Body of pancreas (tissue), 4 donors: ENCODE measurements at regions not wholly inside any gene's neighbourhood (a gene's known extent, or its start where the extent isn't known, plus 50 kb on each side); places are given as distances from the start of the nearest gene placed in this dataset.

Source experiments
- ATAC-seq: fragments of 150-250 bp; one replicate; pipeline ENCODE4 v1.9.1; 2016
- DNase-seq, 4 donors: peaks; one replicate each; pipeline ENCODE4 v3.0.0-alpha.2; 2019
- H3K27ac ChIP-seq, 4 donors: fragments of 200-600 bp; sonication (generic); 1 replicate in 3 of 4; 2 replicates in 1 of 4; pipeline versions ENCODE4 v1.5.1 to v1.6.1; 2016 to 2019; ENCODE audit warnings: mild to moderate bottlenecking in 1 of 4, mixed read lengths in 1 of 4, moderate library complexity in 1 of 4
- H3K27me3 ChIP-seq, 2 donors: fragments of 200-600 bp; sonication (generic); one replicate each; pipeline ENCODE4 v1.6.0; 2016; ENCODE audit warnings: mild to moderate bottlenecking in 1 of 2
- H3K36me3 ChIP-seq, 2 donors: fragments of 200-600 bp; sonication (generic); replicated peaks in 1 of 2; 2 replicates each; pipeline ENCODE4 v1.5.1; 2016; ENCODE audit warnings: low read depth in 2 of 2; ENCODE audit not compliant: insufficient read depth in 1 of 2
- H3K4me1 ChIP-seq: fragments of 200-600 bp; sonication (generic); one replicate; pipeline ENCODE4 v1.6.0; 2016
- H3K4me3 ChIP-seq, 2 donors: fragments of 200-600 bp; sonication (generic); 1 replicate in 1 of 2; 2 replicates in 1 of 2; pipeline ENCODE4 v1.5.1; 2016 to 2019
- H3K9me3 ChIP-seq, 3 donors: fragments of 200-600 bp; sonication (generic); 1 replicate in 2 of 3; 2 replicates in 1 of 3; pipeline ENCODE4 v1.5.1; 2016
- POLR2A ChIP-seq, 3 donors: fragments of 450-650 bp; IDR thresholded peaks; one replicate each; pipeline ENCODE4 v1.6.1; 2016; ENCODE audit warnings: antibody characterized with exemption in 3 of 3, mild to moderate bottlenecking in 2 of 3
- WGBS, 2 donors: methylation state at CpG; one replicate each; pipeline ENCODE4 v1.1.5; 2017; 5-methylcytosine and 5-hydroxymethylcytosine counted together
- intact Hi-C: fragments of 100-400 bp; cut with DNase I; formaldehyde crosslinking; loops from one replicate; pipeline ENCODE4 v1.15.1; 2023
- TF ChIP-seq, protein P1 (sequence below), 7 experiments: fragments of 450-650 bp in 4 of 7; fragments of 200-600 bp in 3 of 7; sonication (generic) in 3 of 7; IDR thresholded peaks; one replicate each; pipeline ENCODE4 v1.5.1; 2016 to 2019; ENCODE audit warnings: antibody characterized with exemption in 7 of 7

DNA sequence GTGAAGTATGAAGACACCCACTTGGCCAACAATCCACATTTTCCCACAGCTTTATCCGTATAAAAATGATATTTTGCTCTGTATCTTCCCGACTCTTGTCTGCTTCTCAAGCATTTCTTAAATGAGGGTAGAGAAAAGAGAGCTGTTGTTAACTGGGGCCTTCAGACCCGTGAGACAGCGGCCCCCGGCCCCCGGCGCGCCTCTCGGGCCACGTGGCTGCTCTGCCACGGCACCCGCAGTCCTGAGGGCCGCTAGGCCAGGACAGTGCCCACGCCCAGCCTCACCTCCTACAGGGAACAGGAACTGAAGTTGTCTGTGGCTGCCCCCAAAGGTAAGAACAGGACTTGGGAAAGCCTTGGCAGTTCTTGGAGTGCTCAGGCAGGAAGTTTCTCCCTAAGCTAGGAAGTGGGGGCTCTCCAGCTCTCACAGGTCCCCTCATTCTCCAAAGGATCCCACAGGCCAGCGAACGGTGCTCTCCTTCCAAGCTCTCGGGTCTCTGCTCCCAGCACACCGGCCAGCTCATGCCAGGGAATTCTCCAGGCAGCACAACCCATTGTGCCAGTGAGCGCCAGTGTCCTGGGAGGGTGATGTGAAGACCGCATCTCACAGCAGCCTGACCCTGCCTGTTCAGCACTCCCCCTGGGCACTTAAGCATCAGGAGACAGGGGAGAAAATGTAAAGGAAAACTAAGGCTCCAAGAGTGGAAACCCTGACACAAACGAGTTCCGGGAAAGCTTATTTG, 230.3 kb upstream of the PFKP start:
- no peaks in the 10 kb centered on the region for H3K36me3 ChIP-seq
- no peaks in the 10 kb centered on the region for H3K27me3 ChIP-seq
- intact Hi-C loops = no loop called here
- no peaks in the 10 kb centered on the region for H3K4me1 ChIP-seq
- DNase-seq (no peak), ATAC-seq (no peak)
- no peak overlapping the region for H3K4me3 ChIP-seq
- H3K9me3 ChIP-seq = no peaks in the 10 kb centered on the region
- no peak overlapping the region for H3K27ac ChIP-seq
- TF ChIP-seq, protein P1, sequence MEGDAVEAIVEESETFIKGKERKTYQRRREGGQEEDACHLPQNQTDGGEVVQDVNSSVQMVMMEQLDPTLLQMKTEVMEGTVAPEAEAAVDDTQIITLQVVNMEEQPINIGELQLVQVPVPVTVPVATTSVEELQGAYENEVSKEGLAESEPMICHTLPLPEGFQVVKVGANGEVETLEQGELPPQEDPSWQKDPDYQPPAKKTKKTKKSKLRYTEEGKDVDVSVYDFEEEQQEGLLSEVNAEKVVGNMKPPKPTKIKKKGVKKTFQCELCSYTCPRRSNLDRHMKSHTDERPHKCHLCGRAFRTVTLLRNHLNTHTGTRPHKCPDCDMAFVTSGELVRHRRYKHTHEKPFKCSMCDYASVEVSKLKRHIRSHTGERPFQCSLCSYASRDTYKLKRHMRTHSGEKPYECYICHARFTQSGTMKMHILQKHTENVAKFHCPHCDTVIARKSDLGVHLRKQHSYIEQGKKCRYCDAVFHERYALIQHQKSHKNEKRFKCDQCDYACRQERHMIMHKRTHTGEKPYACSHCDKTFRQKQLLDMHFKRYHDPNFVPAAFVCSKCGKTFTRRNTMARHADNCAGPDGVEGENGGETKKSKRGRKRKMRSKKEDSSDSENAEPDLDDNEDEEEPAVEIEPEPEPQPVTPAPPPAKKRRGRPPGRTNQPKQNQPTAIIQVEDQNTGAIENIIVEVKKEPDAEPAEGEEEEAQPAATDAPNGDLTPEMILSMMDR (IDR thresholded peaks at IDR 0.05) = no peak
- TF ChIP-seq POLR2A (IDR thresholded peaks at IDR 0.05) = no peak
- WGBS, 2 donors = 76 to 82% methylated on average over 22 of the region's 22 CpGs

DNA sequence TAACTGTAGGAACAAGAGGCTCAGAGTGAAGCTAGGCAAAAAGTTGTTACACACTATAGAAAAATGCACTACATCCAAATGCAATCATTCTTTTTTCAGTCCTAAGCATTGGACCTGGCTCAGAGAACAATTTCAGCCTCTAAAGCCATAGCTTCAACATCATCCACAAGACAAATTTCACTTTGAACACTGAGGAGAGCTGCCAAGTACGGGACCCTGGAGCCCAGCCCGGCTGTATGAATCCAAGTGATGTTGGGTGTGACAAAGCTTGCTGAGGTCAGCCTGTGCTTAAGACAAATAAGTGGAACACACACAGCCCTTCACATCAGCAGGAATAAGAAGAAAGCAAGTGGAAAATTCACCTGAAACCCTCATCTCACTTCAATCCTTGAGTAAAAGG, 233.1 kb upstream of the PFKP start:
- DNase-seq (no peak), ATAC-seq (no peak)
- H3K27ac ChIP-seq = no peak overlapping the region
- H3K4me1 ChIP-seq = no peaks in the 10 kb centered on the region
- intact Hi-C loops = no loop called here
- TF ChIP-seq, protein P1 (IDR thresholded peaks at IDR 0.05) = no peak
- no peak for TF ChIP-seq POLR2A (IDR thresholded peaks at IDR 0.05)
- no peaks in the 10 kb centered on the region for H3K27me3 ChIP-seq
- H3K9me3 ChIP-seq = no peaks in the 10 kb centered on the region
- 21 to 43% methylated on average over 2 of the region's 2 CpGs for WGBS, 2 donors
- H3K4me3 ChIP-seq = no peak overlapping the region
- H3K36me3 ChIP-seq = no peaks in the 10 kb centered on the region

GRCh38 chr10:2831509-2831908, 235.8 kb upstream of the PFKP start:
- Histone ChIP-seq H3K27me3 (no peaks in the 10 kb centered on the region), H3K27ac (no peak overlapping the region), H3K4me3 (no peak overlapping the region), H3K9me3 (no peaks in the 10 kb centered on the region), H3K36me3 (no peaks in the 10 kb centered on the region), H3K4me1 (no peaks in the 10 kb centered on the region)
- DNase-seq (no peak), ATAC-seq (no peak)
- WGBS, 2 donors = 64 to 69% methylated on average over 7 of the region's 7 CpGs
- intact Hi-C loops = no loop called here
- TF ChIP-seq POLR2A (IDR thresholded peaks at IDR 0.05) = no peak
- TF ChIP-seq, protein P1 (IDR thresholded peaks at IDR 0.05) = no peak

DNA sequence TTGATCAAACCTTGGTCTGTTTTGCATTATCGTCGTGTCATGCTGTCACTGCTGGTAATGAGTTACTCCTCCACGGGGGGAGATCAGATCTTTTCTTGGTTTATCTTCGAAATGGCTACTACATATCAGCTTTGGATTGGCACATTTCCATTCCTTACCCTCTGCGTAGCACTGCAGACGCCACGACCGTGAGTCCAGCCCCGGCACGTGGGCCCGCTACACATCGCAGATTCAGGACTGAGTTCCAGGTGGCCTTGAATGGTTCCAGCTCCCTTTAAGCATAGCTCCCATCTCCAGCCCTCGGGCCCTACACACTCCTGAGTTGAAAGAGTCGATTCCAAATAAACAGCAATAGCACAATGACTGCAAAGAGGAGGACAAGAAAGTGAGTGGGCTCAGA, 238.6 kb upstream of the PFKP start:
- Histone ChIP-seq H3K9me3 (no peaks in the 10 kb centered on the region), H3K36me3 (no peaks in the 10 kb centered on the region), H3K27me3 (no peaks in the 10 kb centered on the region), H3K27ac (no peak overlapping the region), H3K4me1 (no peaks in the 10 kb centered on the region), H3K4me3 (no peak overlapping the region)
- no peak for TF ChIP-seq POLR2A (IDR thresholded peaks at IDR 0.05)
- TF ChIP-seq, protein P1 (IDR thresholded peaks at IDR 0.05) = no peak
- ATAC-seq (no peak), DNase-seq (no peak)
- intact Hi-C loops = no loop called here
- WGBS, 2 donors = 72% methylated on average over 14 of the region's 14 CpGs

DNA sequence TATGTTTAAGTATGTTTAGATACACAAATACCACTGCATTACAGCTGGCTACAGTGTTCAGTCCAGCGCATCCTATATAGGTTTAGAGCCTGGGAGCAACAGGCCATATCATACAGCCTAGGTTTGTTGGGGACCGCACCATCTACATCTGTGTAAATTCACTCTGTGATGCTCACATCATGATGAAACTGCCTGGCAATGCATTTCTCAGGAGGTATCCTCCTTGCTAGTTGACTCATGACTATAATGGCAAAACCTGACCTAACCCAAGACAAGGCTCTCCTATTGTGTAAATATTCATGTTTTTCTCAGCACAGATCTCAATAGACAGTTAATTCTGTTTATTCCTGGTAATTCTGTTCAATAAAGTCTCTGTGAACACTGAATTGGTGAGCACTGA, 240.7 kb upstream of the PFKP start:
- intact Hi-C loops = no loop called here
- no peak overlapping the region for H3K27ac ChIP-seq
- WGBS, 2 donors = 50 to 76% methylated on average over 2 of the region's 2 CpGs
- no peaks in the 10 kb centered on the region for H3K36me3 ChIP-seq
- ATAC-seq (no peak), DNase-seq (no peak)
- TF ChIP-seq POLR2A (IDR thresholded peaks at IDR 0.05) = no peak
- TF ChIP-seq, protein P1 (IDR thresholded peaks at IDR 0.05) = no peak
- no peak overlapping the region for H3K4me3 ChIP-seq
- no peaks in the 10 kb centered on the region for H3K4me1 ChIP-seq
- no peaks in the 10 kb centered on the region for H3K27me3 ChIP-seq
- H3K9me3 ChIP-seq = no peaks in the 10 kb centered on the region
